AG09309 (cell line): ENCODE measurements at regions not wholly inside any gene's neighbourhood (a gene's known extent, or its start where the extent isn't known, plus 50 kb on each side); places are given as distances from the start of the nearest gene placed in this dataset.

Experiments
- DNase-seq: peaks from one replicate; pipeline ENCODE4 v3.0.0-alpha.2; 2010; ENCODE audit warnings: low read depth
- H3K4me3 ChIP-seq: 2 replicates; pipeline ENCODE4 v1.5.1; 2011; ENCODE audit warnings: mild to moderate bottlenecking, low read depth, low read length, moderate library complexity; ENCODE audit not compliant: control insufficient read depth
- CTCF ChIP-seq: IDR thresholded peaks from 2 replicates; pipeline ENCODE4 v1.5.1; 2011; ENCODE audit warnings: mild to moderate bottlenecking, low read depth, low read length, inconsistent platforms; ENCODE audit not compliant: insufficient read depth, control insufficient read depth; ENCODE audit errors: missing control alignments

- DNase-seq, result no peak
- H3K4me3 ChIP-seq, result no peak overlapping the region
- TF ChIP-seq CTCF, result no peak
These were observed 174.9 kb upstream of the RPL38 start for GRCh38 chr17:74028354-74029116.

GRCh38 chr17:74031316-74032090, 172.0 kb upstream of the RPL38 start:
- no peak overlapping the region for H3K4me3 ChIP-seq
- no peak for TF ChIP-seq CTCF
- DNase-seq, result no peak

- no peak for TF ChIP-seq CTCF
- no peak for DNase-seq
- no peak overlapping the region for H3K4me3 ChIP-seq
These were observed 171.3 kb upstream of the RPL38 start for GRCh38 chr17:74032222-74032621.

- H3K4me3 ChIP-seq, result no peak overlapping the region
- TF ChIP-seq CTCF, result no peak
- DNase-seq, result no peak
These were observed 166.2 kb upstream of the RPL38 start for GRCh38 chr17:74037320-74037719.

GRCh38 chr17:74040291-74040690, 163.2 kb upstream of the RPL38 start:
- TF ChIP-seq CTCF, result no peak
- DNase-seq, result no peak
- no peak overlapping the region for H3K4me3 ChIP-seq

- DNase-seq, result no peak
- no peak overlapping the region for H3K4me3 ChIP-seq
- TF ChIP-seq CTCF, result no peak
These were observed 162.7 kb upstream of the RPL38 start for GRCh38 chr17:74040729-74041128.
